Spleen (tissue), 7 donors: ENCODE measurements at regions not wholly inside any gene's neighbourhood (a gene's known extent, or its start where the extent isn't known, plus 50 kb on each side); places are given as distances from the start of the nearest gene placed in this dataset.

Source experiments
- CTCF ChIP-seq, 11 experiments: fragments of 200-600 bp in 7 of 11; fragments of 450-650 bp in 4 of 11; sonication (generic) in 4 of 11; IDR thresholded peaks in 8 of 11; conservative IDR thresholded peaks in 3 of 11; 1 replicate in 7 of 11; 2 replicates in 4 of 11; pipeline versions ENCODE4 v1.4.0 to v1.8.0; 2016 to 2021; ENCODE audit warnings: antibody characterized with exemption in 11 of 11, inconsistent platforms in 4 of 11, mild to moderate bottlenecking in 1 of 11
- POLR2AphosphoS5 ChIP-seq, 3 donors: sonication (generic); formaldehyde crosslinking; IDR thresholded peaks; one replicate each; pipeline ENCODE4 v1.5.1; 2017; ENCODE audit warnings: antibody characterized with exemption in 3 of 3
- donor health status: DM: no; HTN: no; CAD: no; lungs with moderate emphysema.
- donor health status: DM: no; HTN: no; CAD: no.
- donor health status: DM: no; HTN: no; CAD: no.

GRCh38 chr14:104507443-104507842 is 72.1 kb upstream of the C14orf180 start:
- TF ChIP-seq POLR2AphosphoS5 (IDR thresholded peaks at IDR 0.05) (no peak), CTCF (IDR thresholded peaks at IDR 0.05 in 8 of 11, conservative IDR thresholded peaks at IDR 0.05 in 3 of 11) (no peak)
